Stimulated activated naive B cell treated with anti-CD40 and anti-IgM and Interleukin-4, amounts not matched to agents 10 μg/mL and 1 μg/mL and 100 μg/mL, for 72 hours (primary cell): ENCODE measurements at regions not wholly inside any gene's neighbourhood (a gene's known extent, or its start where the extent isn't known, plus 50 kb on each side); places are given as distances from the start of the nearest gene placed in this dataset.

ENCODE experiments used
- ATAC-seq, 2 donors: fragments of 150-1000 bp; cut with Tn5 transposase; replicated peaks; 2 replicates each; pipeline ENCODE4 v1.10.0; 2021; ENCODE audit warnings: moderate library complexity in 1 of 2
- DNase-seq: peaks from one replicate; pipeline ENCODE4 v3.0.0; 2021
- H3K27ac Mint-ChIP-seq: one replicate; pipeline ENCODE4 v1.8.0; 2022; ENCODE audit warnings: mild to moderate bottlenecking, mixed read lengths
- H3K27me3 Mint-ChIP-seq, 2 donors: one replicate each; pipeline ENCODE4 v1.8.0; 2022; ENCODE audit warnings: mixed read lengths in 2 of 2
- H3K36me3 Mint-ChIP-seq, 2 donors: one replicate each; pipeline ENCODE4 v1.8.0; 2022; ENCODE audit warnings: mixed read lengths in 2 of 2, mild to moderate bottlenecking in 1 of 2
- H3K4me1 Mint-ChIP-seq, 2 donors: one replicate each; pipeline ENCODE4 v1.8.0; 2022; ENCODE audit warnings: mixed read lengths in 2 of 2, mild to moderate bottlenecking in 1 of 2
- H3K4me3 Mint-ChIP-seq, 2 donors: one replicate each; pipeline ENCODE4 v1.8.0; 2022; ENCODE audit warnings: mild to moderate bottlenecking in 2 of 2, mixed read lengths in 2 of 2, moderate library complexity in 1 of 2
- H3K9me3 Mint-ChIP-seq, 2 donors: one replicate each; pipeline ENCODE4 v1.8.0; 2022; ENCODE audit warnings: mixed read lengths in 2 of 2, mild to moderate bottlenecking in 1 of 2

- H3K4me1 Mint-ChIP-seq = no peaks in the 10 kb centered on the region
- no peak for DNase-seq
- no peak for ATAC-seq
- no peaks in the 10 kb centered on the region for H3K36me3 Mint-ChIP-seq
- H3K4me3 Mint-ChIP-seq = no peak overlapping the region
- no peak overlapping the region for H3K27ac Mint-ChIP-seq
- no peaks in the 10 kb centered on the region for H3K27me3 Mint-ChIP-seq
- H3K9me3 Mint-ChIP-seq = peaks cover 9 to 13% of the 10 kb centered on the region in 2 donors
These were observed 174.0 kb downstream of the RASSF9 start for GRCh38 chr12:85662207-85662602.

- H3K27ac Mint-ChIP-seq = no peak overlapping the region
- ATAC-seq (no peak), DNase-seq (no peak)
- no peak overlapping the region for H3K4me3 Mint-ChIP-seq
- H3K4me1 Mint-ChIP-seq = no peaks in the 10 kb centered on the region
- H3K36me3 Mint-ChIP-seq = no peaks in the 10 kb centered on the region
- H3K27me3 Mint-ChIP-seq = no peaks in the 10 kb centered on the region
- peaks cover 3 to 7% of the 10 kb centered on the region in 2 donors for H3K9me3 Mint-ChIP-seq
These were observed 172.6 kb downstream of the RASSF9 start for GRCh38 chr12:85663631-85664030.

GRCh38 chr12:85664429-85664828, 171.8 kb downstream of the RASSF9 start:
- DNase-seq (no peak), ATAC-seq (no peak)
- Mint-ChIP-seq H3K9me3 (peaks cover 1 to 4% of the 10 kb centered on the region in 2 donors), H3K36me3 (no peaks in the 10 kb centered on the region), H3K27me3 (no peaks in the 10 kb centered on the region), H3K4me3 (no peak overlapping the region), H3K27ac (no peak overlapping the region), H3K4me1 (no peaks in the 10 kb centered on the region)

- Mint-ChIP-seq H3K27me3 (no peaks in the 10 kb centered on the region), H3K36me3 (no peaks in the 10 kb centered on the region), H3K9me3 (peaks cover 4 to 6% of the 10 kb centered on the region in 2 donors), H3K4me3 (no peak overlapping the region), H3K27ac (no peak overlapping the region), H3K4me1 (no peaks in the 10 kb centered on the region)
- ATAC-seq (no peak), DNase-seq (no peak)
These were observed 166.3 kb downstream of the RASSF9 start for GRCh38 chr12:85669911-85670310.

GRCh38 chr12:85672436-85672835, 163.8 kb downstream of the RASSF9 start:
- no peak overlapping the region for H3K27ac Mint-ChIP-seq
- H3K36me3 Mint-ChIP-seq = no peaks in the 10 kb centered on the region
- H3K9me3 Mint-ChIP-seq = peaks cover 4 to 6% of the 10 kb centered on the region in 2 donors
- H3K4me1 Mint-ChIP-seq = no peaks in the 10 kb centered on the region
- DNase-seq (no peak), ATAC-seq (no peak)
- no peak overlapping the region for H3K4me3 Mint-ChIP-seq
- no peaks in the 10 kb centered on the region for H3K27me3 Mint-ChIP-seq

- Mint-ChIP-seq H3K27ac (no peak overlapping the region), H3K4me1 (no peaks in the 10 kb centered on the region), H3K36me3 (no peaks in the 10 kb centered on the region), H3K9me3 (peaks cover 4 to 6% of the 10 kb centered on the region in 2 donors), H3K27me3 (no peaks in the 10 kb centered on the region), H3K4me3 (no peak overlapping the region)
- no peak for ATAC-seq
- DNase-seq = no peak
These were observed 162.2 kb downstream of the RASSF9 start for GRCh38 chr12:85673921-85674420.

- Mint-ChIP-seq H3K4me1 (no peaks in the 10 kb centered on the region), H3K36me3 (no peaks in the 10 kb centered on the region), H3K27me3 (no peaks in the 10 kb centered on the region), H3K27ac (no peak overlapping the region), H3K4me3 (no peak overlapping the region), H3K9me3 (peaks cover 9 to 14% of the 10 kb centered on the region in 2 donors)
- ATAC-seq (no peak), DNase-seq (no peak)
These were observed 159.1 kb downstream of the RASSF9 start for GRCh38 chr12:85676816-85677749.

- Mint-ChIP-seq H3K36me3 (no peaks in the 10 kb centered on the region), H3K9me3 (peaks cover 6 to 9% of the 10 kb centered on the region in 2 donors), H3K4me1 (no peaks in the 10 kb centered on the region), H3K27ac (no peak overlapping the region), H3K27me3 (no peaks in the 10 kb centered on the region), H3K4me3 (no peak overlapping the region)
- ATAC-seq (no peak), DNase-seq (no peak)
These were observed 156.9 kb downstream of the RASSF9 start for GRCh38 chr12:85679296-85679695.

- DNase-seq (no peak), ATAC-seq (no peak)
- Mint-ChIP-seq H3K9me3 (peaks cover 4 to 8% of the 10 kb centered on the region in 2 donors), H3K4me3 (no peak overlapping the region), H3K27me3 (no peaks in the 10 kb centered on the region), H3K36me3 (no peaks in the 10 kb centered on the region), H3K27ac (no peak overlapping the region), H3K4me1 (no peaks in the 10 kb centered on the region)
These were observed 155.3 kb downstream of the RASSF9 start for GRCh38 chr12:85680881-85681280.

GRCh38 chr12:85681333-85681732, 154.9 kb downstream of the RASSF9 start:
- no peak overlapping the region for H3K4me3 Mint-ChIP-seq
- DNase-seq (no peak), ATAC-seq (no peak)
- H3K27me3 Mint-ChIP-seq = no peaks in the 10 kb centered on the region
- H3K4me1 Mint-ChIP-seq = no peaks in the 10 kb centered on the region
- H3K36me3 Mint-ChIP-seq = no peaks in the 10 kb centered on the region
- peaks cover 4 to 8% of the 10 kb centered on the region in 2 donors for H3K9me3 Mint-ChIP-seq
- H3K27ac Mint-ChIP-seq = no peak overlapping the region

- H3K9me3 Mint-ChIP-seq = peaks cover 4 to 8% of the 10 kb centered on the region in 2 donors
- no peaks in the 10 kb centered on the region for H3K36me3 Mint-ChIP-seq
- no peak for DNase-seq
- H3K27ac Mint-ChIP-seq = no peak overlapping the region
- no peak for ATAC-seq
- H3K27me3 Mint-ChIP-seq = no peaks in the 10 kb centered on the region
- H3K4me1 Mint-ChIP-seq = no peaks in the 10 kb centered on the region
- H3K4me3 Mint-ChIP-seq = no peak overlapping the region
These were observed 153.2 kb downstream of the RASSF9 start for GRCh38 chr12:85683051-85683450.

- H3K27me3 Mint-ChIP-seq = no peaks in the 10 kb centered on the region
- H3K27ac Mint-ChIP-seq = no peak overlapping the region
- no peaks in the 10 kb centered on the region for H3K36me3 Mint-ChIP-seq
- H3K9me3 Mint-ChIP-seq = no peaks in the 10 kb centered on the region
- H3K4me3 Mint-ChIP-seq = no peak overlapping the region
- H3K4me1 Mint-ChIP-seq = no peaks in the 10 kb centered on the region
- DNase-seq = no peak
- ATAC-seq = no peak
These were observed 147.4 kb downstream of the RASSF9 start for GRCh38 chr12:85688837-85689236.

- no peaks in the 10 kb centered on the region for H3K27me3 Mint-ChIP-seq
- no peaks in the 10 kb centered on the region for H3K36me3 Mint-ChIP-seq
- ATAC-seq (no peak), DNase-seq (no peak)
- H3K9me3 Mint-ChIP-seq = no peaks in the 10 kb centered on the region
- no peak overlapping the region for H3K27ac Mint-ChIP-seq
- H3K4me3 Mint-ChIP-seq = no peak overlapping the region
- H3K4me1 Mint-ChIP-seq = no peaks in the 10 kb centered on the region
These were observed 146.1 kb downstream of the RASSF9 start for GRCh38 chr12:85690146-85690545.

- ATAC-seq = no peak
- H3K27me3 Mint-ChIP-seq = no peaks in the 10 kb centered on the region
These were observed 143.0 kb downstream of the RASSF9 start for GRCh38 chr12:85693093-85693665.

More at GRCh38 chr12:85693093-85693665, 143.0 kb downstream of the RASSF9 start:
- no peak overlapping the region for H3K27ac Mint-ChIP-seq
- no peak overlapping the region for H3K4me3 Mint-ChIP-seq
- no peaks in the 10 kb centered on the region for H3K4me1 Mint-ChIP-seq
- H3K36me3 Mint-ChIP-seq = no peaks in the 10 kb centered on the region
- H3K9me3 Mint-ChIP-seq = no peaks in the 10 kb centered on the region
- DNase-seq = no peak
